BLaER1 (cell line): ENCODE measurements at regions not wholly inside any gene's neighbourhood (a gene's known extent, or its start where the extent isn't known, plus 50 kb on each side); places are given as distances from the start of the nearest gene placed in this dataset.
A peak's percentile ranks its signal among the peaks of the same experiment; 100 is the strongest.
"Not testable (repeated sequence)": the region's sequence is repeated elsewhere in the genome, so short reads cannot be mapped to it uniquely, and the experiment has no call there.

Source experiments
- H3K27ac ChIP-seq: shearing (Covaris generic); formaldehyde crosslinking; 2 replicates; pipeline ENCODE4 v1.8.1; 2022
- H3K27me3 ChIP-seq: shearing (Covaris generic); formaldehyde crosslinking; 2 replicates; pipeline ENCODE4 v1.8.1; 2022
- H3K36me3 ChIP-seq: shearing (Covaris generic); formaldehyde crosslinking; 2 replicates; pipeline ENCODE4 v1.8.1; 2022
- H3K4me1 ChIP-seq: shearing (Covaris generic); formaldehyde crosslinking; 2 replicates; pipeline ENCODE4 v1.8.1; 2022
- H3K4me2 ChIP-seq: shearing (Covaris generic); formaldehyde crosslinking; 2 replicates; pipeline ENCODE4 v1.8.1; 2022
- H3K4me3 ChIP-seq: shearing (Covaris generic); formaldehyde crosslinking; 2 replicates; pipeline ENCODE4 v1.8.1; 2022
- H3K9ac ChIP-seq: shearing (Covaris generic); formaldehyde crosslinking; 2 replicates; pipeline ENCODE4 v1.8.1; 2022
- H3K9me3 ChIP-seq: shearing (Covaris generic); formaldehyde crosslinking; 2 replicates; pipeline ENCODE4 v1.8.1; 2022
- H4K20me1 ChIP-seq: shearing (Covaris generic); formaldehyde crosslinking; 2 replicates; pipeline ENCODE4 v1.8.1; 2022
- Cebpa-rat ChIP-seq: shearing (Covaris generic); IDR thresholded peaks from 2 replicates; pipeline ENCODE4 v1.8.1; 2022

- Histone ChIP-seq H3K4me1 (no peaks in the 10 kb centered on the region), H3K9me3 (peaks cover 19% of the 10 kb centered on the region), H3K4me3 (no peak overlapping the region), H4K20me1 (no peaks in the 10 kb centered on the region), H3K27ac (no peak overlapping the region), H3K36me3 (no peaks in the 10 kb centered on the region), H3K27me3 (no peaks in the 10 kb centered on the region), H3K9ac (no peak overlapping the region), H3K4me2 (no peak overlapping the region)
- no peak for TF ChIP-seq Cebpa-rat
Measured at GRCh38 chr16:13359835-13360234, 458.4 kb downstream of the SHISA9 start.

DNA sequence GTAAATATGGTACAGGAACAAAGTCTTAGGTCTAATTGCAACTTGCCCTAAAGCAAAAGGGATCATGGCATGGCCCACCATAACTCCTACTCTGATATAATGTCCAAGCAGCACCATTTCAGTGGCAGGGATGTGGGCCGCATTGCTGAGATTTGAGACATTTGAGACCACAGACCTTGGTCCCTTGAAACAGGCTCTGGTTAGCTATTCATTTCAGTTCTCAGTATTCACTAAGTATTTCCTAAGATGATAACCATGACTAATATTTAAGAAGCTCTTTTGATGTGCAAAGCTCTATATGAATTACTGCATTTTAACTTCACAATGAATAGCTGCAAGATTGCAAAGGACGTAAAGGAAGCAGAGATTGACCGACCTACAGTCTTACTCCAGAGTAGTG lies 471.0 kb downstream of the SHISA9 start:
- Histone ChIP-seq H3K27ac (no peak overlapping the region), H3K9me3 (no peaks in the 10 kb centered on the region), H4K20me1 (no peaks in the 10 kb centered on the region), H3K9ac (no peak overlapping the region), H3K27me3 (no peaks in the 10 kb centered on the region), H3K4me1 (no peaks in the 10 kb centered on the region), H3K4me2 (no peak overlapping the region), H3K36me3 (no peaks in the 10 kb centered on the region), H3K4me3 (no peak overlapping the region)
- TF ChIP-seq Cebpa-rat = no peak

GRCh38 chr16:13376174-13376573 lies 474.8 kb downstream of the SHISA9 start:
- H3K27ac ChIP-seq = no peak overlapping the region
- no peak overlapping the region for H3K4me2 ChIP-seq
- no peak overlapping the region for H3K9ac ChIP-seq
- no peak for TF ChIP-seq Cebpa-rat
- no peaks in the 10 kb centered on the region for H3K27me3 ChIP-seq
- H4K20me1 ChIP-seq = no peaks in the 10 kb centered on the region
- H3K4me3 ChIP-seq = no peak overlapping the region
- H3K36me3 ChIP-seq = no peaks in the 10 kb centered on the region
- H3K9me3 ChIP-seq = no peaks in the 10 kb centered on the region
- no peaks in the 10 kb centered on the region for H3K4me1 ChIP-seq

DNA sequence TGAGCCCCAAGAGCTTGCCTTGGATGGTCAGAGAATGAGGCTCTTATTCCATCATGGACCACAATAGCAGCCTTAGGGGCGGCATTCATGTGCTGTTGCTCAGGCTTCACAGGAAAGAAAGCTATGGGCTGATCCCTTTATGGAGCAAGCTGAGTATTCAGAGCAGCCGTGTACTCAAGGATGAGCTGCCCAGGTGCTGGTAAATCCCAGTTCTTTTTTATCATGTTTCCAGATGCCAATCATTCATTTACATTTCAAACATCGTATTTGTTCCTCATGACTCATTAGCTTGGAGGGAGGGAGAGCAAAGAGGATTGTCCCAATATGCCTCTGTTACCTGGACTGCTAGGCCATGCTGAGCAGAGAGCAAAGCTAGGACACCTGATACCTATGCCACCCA lies 475.7 kb downstream of the SHISA9 start:
- H3K9me3 ChIP-seq = no peaks in the 10 kb centered on the region
- no peak for TF ChIP-seq Cebpa-rat
- no peak overlapping the region for H3K4me2 ChIP-seq
- no peaks in the 10 kb centered on the region for H3K36me3 ChIP-seq
- H3K4me3 ChIP-seq = no peak overlapping the region
- no peaks in the 10 kb centered on the region for H4K20me1 ChIP-seq
- no peaks in the 10 kb centered on the region for H3K27me3 ChIP-seq
- H3K27ac ChIP-seq = no peak overlapping the region
- H3K4me1 ChIP-seq = no peaks in the 10 kb centered on the region
- no peak overlapping the region for H3K9ac ChIP-seq

- no peak overlapping the region for H3K4me2 ChIP-seq
- H4K20me1 ChIP-seq = no peaks in the 10 kb centered on the region
- H3K9ac ChIP-seq = no peak overlapping the region
- H3K9me3 ChIP-seq = no peaks in the 10 kb centered on the region
- H3K4me3 ChIP-seq = no peak overlapping the region
- no peaks in the 10 kb centered on the region for H3K36me3 ChIP-seq
- no peaks in the 10 kb centered on the region for H3K27me3 ChIP-seq
- H3K27ac ChIP-seq = no peak overlapping the region
- TF ChIP-seq Cebpa-rat = no peak
- no peaks in the 10 kb centered on the region for H3K4me1 ChIP-seq
Measured at GRCh38 chr16:13378151-13378550, 476.8 kb downstream of the SHISA9 start.

DNA sequence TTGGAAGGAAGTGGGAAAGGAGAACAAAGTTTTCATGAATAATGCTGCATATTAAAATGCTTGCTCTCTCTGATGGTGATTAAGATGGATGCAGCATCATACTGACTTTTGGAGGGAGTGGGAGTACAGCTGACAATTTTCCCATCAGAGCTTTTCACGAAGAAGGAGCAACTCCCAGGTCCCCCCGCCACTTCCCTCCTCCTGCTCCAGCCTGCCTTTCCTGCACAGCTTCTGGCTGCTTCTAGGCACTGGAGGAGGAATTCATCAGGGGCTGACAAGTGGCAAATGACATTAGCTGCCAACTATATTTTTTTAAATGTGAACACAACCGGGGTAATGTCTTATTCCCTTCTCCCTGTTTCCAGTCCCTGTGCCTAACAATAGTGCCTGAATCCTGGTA lies 477.9 kb downstream of the SHISA9 start:
- Histone ChIP-seq H4K20me1 (no peaks in the 10 kb centered on the region), H3K9me3 (peaks cover 2% of the 10 kb centered on the region; the same call in 1 of the 2 replicates), H3K4me2 (no peak overlapping the region), H3K4me3 (no peak overlapping the region), H3K27ac (no peak overlapping the region), H3K27me3 (no peaks in the 10 kb centered on the region), H3K9ac (no peak overlapping the region), H3K4me1 (no peaks in the 10 kb centered on the region), H3K36me3 (no peaks in the 10 kb centered on the region)
- no peak for TF ChIP-seq Cebpa-rat

DNA sequence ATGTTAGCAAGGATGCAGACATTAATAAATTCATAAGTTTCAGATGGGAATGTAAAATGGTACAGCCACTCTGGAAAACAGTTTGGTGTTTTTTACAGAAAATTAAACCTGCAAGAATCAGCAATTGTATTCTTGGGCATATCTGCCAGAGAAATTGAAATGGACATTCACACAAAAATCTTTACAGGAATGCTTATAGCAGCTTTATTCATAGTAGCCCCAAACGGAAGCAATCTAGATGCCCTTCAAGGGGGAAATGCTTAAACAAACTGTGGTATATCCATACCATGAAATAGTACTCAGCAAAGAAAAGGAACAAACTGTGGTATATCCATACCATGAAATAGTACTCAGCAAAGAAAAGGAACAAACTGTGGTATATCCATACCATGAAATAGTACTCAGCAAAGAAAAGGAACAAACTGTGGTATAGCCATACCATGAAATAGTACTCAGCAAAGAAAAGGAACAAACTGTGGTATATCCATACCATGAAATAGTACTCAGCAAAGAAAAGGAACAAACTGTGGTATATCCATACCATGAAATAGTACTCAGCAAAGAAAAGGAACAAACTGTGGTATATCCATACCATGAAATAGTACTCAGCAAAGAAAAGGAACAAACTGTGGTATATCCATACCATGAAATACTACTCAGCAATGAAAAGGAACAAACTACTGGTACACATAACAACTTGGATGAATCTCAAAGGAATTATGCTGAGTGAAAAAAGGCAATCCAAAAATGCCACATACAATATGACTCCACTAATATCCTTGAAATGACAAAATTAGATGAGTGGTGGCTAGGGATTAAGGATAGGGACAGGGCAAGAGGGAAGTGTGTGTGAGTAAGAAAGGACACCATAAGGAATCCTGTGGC lies 484.0 kb downstream of the SHISA9 start:
- H3K36me3 ChIP-seq, H3K4me3 ChIP-seq, H3K27ac ChIP-seq, H3K4me2 ChIP-seq, H4K20me1 ChIP-seq, H3K27me3 ChIP-seq, H3K9ac ChIP-seq: not testable (repeated sequence)
- Histone ChIP-seq H3K4me1 (peaks cover 14% of the 10 kb centered on the region), H3K9me3 (peaks cover 27% of the 10 kb centered on the region)

- H3K9me3 ChIP-seq = peaks cover 16% of the 10 kb centered on the region
- peak overlapping the region; percentile 32; the same call in 1 of the 2 replicates for H3K27ac ChIP-seq
- H3K27me3 ChIP-seq = no peaks in the 10 kb centered on the region
- peak overlapping the region; percentile 77 for H3K4me2 ChIP-seq
- peaks cover 27% of the 10 kb centered on the region for H3K4me1 ChIP-seq
- H3K36me3 ChIP-seq = no peaks in the 10 kb centered on the region
- no peak overlapping the region for H3K4me3 ChIP-seq
- no peak for TF ChIP-seq Cebpa-rat
- H3K9ac ChIP-seq = no peak overlapping the region; the same call in 1 of the 2 replicates
- H4K20me1 ChIP-seq = no peaks in the 10 kb centered on the region
Measured at GRCh38 chr16:13390093-13390985, 488.9 kb downstream of the SHISA9 start.

- H3K4me2 ChIP-seq = peak overlapping the region; percentile 77; the same call in 1 of the 2 replicates
- peaks cover 10% of the 10 kb centered on the region for H3K9me3 ChIP-seq
- no peak overlapping the region for H3K4me3 ChIP-seq
- no peaks in the 10 kb centered on the region for H3K27me3 ChIP-seq
- no peak overlapping the region for H3K9ac ChIP-seq
- H3K27ac ChIP-seq = peak overlapping the region; percentile 32; the same call in 1 of the 2 replicates
- H3K36me3 ChIP-seq = no peaks in the 10 kb centered on the region
- H3K4me1 ChIP-seq = peaks cover 27% of the 10 kb centered on the region
- no peak for TF ChIP-seq Cebpa-rat
- H4K20me1 ChIP-seq = no peaks in the 10 kb centered on the region
Measured at GRCh38 chr16:13390986-13391305, 489.5 kb downstream of the SHISA9 start.

DNA sequence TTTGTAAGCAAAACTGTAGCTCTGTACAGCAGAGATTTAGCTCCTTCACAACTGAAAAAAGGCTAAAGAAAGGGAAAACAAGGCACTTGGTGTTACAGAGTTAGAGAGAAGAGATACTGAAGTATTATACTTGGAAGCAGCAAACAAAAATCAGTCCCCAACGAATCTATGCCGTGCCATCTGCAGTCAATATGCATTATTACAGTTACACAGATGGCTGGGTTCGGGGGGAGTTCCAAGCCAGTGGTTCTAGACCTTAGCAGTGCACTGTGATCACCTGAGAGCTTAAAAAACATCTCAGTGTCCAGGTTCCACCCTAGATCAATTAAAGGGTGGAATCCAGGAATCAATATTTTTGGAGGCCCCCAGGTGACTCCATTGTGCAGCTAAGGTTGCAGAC lies 489.9 kb downstream of the SHISA9 start:
- H3K4me1 ChIP-seq = peaks cover 27% of the 10 kb centered on the region

More for the DNA sequence above, 489.9 kb downstream of the SHISA9 start:
- H3K4me2 ChIP-seq = peak overlapping the region; percentile 1; the same call in 1 of the 2 replicates
- no peak overlapping the region for H3K27ac ChIP-seq
- no peak for TF ChIP-seq Cebpa-rat
- no peak overlapping the region for H3K4me3 ChIP-seq
- H3K36me3 ChIP-seq = no peaks in the 10 kb centered on the region
- H3K27me3 ChIP-seq = no peaks in the 10 kb centered on the region
- H4K20me1 ChIP-seq = no peaks in the 10 kb centered on the region
- H3K9ac ChIP-seq = no peak overlapping the region
- peaks cover 7% of the 10 kb centered on the region for H3K9me3 ChIP-seq
